ENCODE measurements at regions not wholly inside any gene's neighbourhood (a gene's known extent, or its start where the extent isn't known, plus 50 kb on each side); places are given as distances from the start of the nearest gene placed in this dataset.

GRCh38 chr1:94617134-94617805 is 75.7 kb upstream of the F3 start:
- peak overlapping the region; percentile 97 for H3K4ac ChIP-seq (ENCODE audit: low read depth, low read length)
- H4K20me1 ChIP-seq (ENCODE audit: insufficient read depth, low read length), result no peaks in the 10 kb centered on the region
- WGBS, 2 experiments (ENCODE audit: extremely low coverage in 2 of 2, insufficient read length in 1 of 2), result 50 to 100% methylated on average over 1 to 3 of the region's 6 CpGs
- POLR2A ChIA-PET (ENCODE audit: unreplicated experiment), result interaction anchor here (1.6 kb wide), 1 partner anchor 75 kb away, joined by 5 read pairs; the partner anchor contains the start of gene F3
- H3K56ac ChIP-seq (ENCODE audit: extremely low read depth, insufficient read depth, low read length), result no peak overlapping the region
- peak overlapping the region; percentile 12; the same call in 1 of the 2 replicates for H3K27ac ChIP-seq (ENCODE audit: insufficient read depth, low read length)
- no TSS peak for BruUV-seq (replicated peaks)
- dilution Hi-C loops (cut with HindIII; ENCODE audit: low sequenced_read_pairs, unreplicated experiment), result no loop called here
- H4K91ac ChIP-seq (ENCODE audit: insufficient read depth, low read depth, low read length), result peak overlapping the region; percentile 95
- peaks cover 27% of the 10 kb centered on the region for H3K9me1 ChIP-seq (ENCODE audit: insufficient read depth, low read length)
- H2BK15ac ChIP-seq (ENCODE audit: low read depth, low read length), result peak overlapping the region; percentile 99
- peak overlapping the region; percentile 24; the same call in 1 of the 2 replicates for H4K5ac ChIP-seq (ENCODE audit: low read depth, low read length)
- H2AK5ac ChIP-seq (ENCODE audit: low read depth, low read length), result peak overlapping the region; percentile 99
- TF ChIP-seq MAFK (IDR thresholded peaks at IDR 0.05; ENCODE audit: low read depth, low read length), result peak; percentile 45
- peak; percentile 16; the same call in 1 of the 2 replicates for TF ChIP-seq FOS (IDR thresholded peaks at IDR 0.05; ENCODE audit: low read depth, low read length)
- TF ChIP-seq RFX5 (IDR thresholded peaks at IDR 0.05; ENCODE audit: low read depth, low read length), result no peak
- TF ChIP-seq MXI1 (IDR thresholded peaks at IDR 0.05; ENCODE audit: borderline replicate concordance, low read depth, low read length), result no peak
- TF ChIP-seq ELK1 (IDR thresholded peaks at IDR 0.05; ENCODE audit: borderline replicate concordance, low read depth, low read length), result no peak
- TF ChIP-seq POLR2A (IDR thresholded peaks at IDR 0.05; ENCODE audit: low read depth, low read length), result no peak
- no peak for TF ChIP-seq NFE2L2 (IDR thresholded peaks at IDR 0.05; ENCODE audit: low read depth, low read length)
- peak; percentile 57 for TF ChIP-seq BHLHE40 (IDR thresholded peaks at IDR 0.05; ENCODE audit: low read depth, low read length)
- no peak for TF ChIP-seq MAZ (IDR thresholded peaks at IDR 0.05; ENCODE audit: borderline replicate concordance, low read depth, low read length)
- no peak for TF ChIP-seq CEBPB (IDR thresholded peaks at IDR 0.05; ENCODE audit: low read depth, low read length)
- no peak for TF ChIP-seq CTCF (conservative IDR thresholded peaks at IDR 0.05; ENCODE audit: low read depth, low read length)
- TF ChIP-seq USF2 (IDR thresholded peaks at IDR 0.05; ENCODE audit: low read depth, low read length), result no peak
- no peak for TF ChIP-seq RCOR1 (IDR thresholded peaks at IDR 0.05; ENCODE audit: insufficient replicate concordance, low read length)
- no peaks in the 10 kb centered on the region for H3K36me3 ChIP-seq (ENCODE audit: control insufficient read depth, insufficient read depth, low read length)
- H3K23ac ChIP-seq (ENCODE audit: low read depth, low read length), result peak overlapping the region; percentile 94
- H2BK120ac ChIP-seq (ENCODE audit: low read depth, low read length), result peak overlapping the region; percentile 97
- H4K8ac ChIP-seq (ENCODE audit: low read depth in 2 of 2, low read length in 2 of 2), result peak overlapping the region; percentile 79 to 93
- CTCF ChIA-PET, result interaction anchor here (0.6 kb wide), 2 partner anchors 91 to 302 kb away, joined by 3 to 4 read pairs; no protein-coding TSS in a partner anchor
- H3K4me3 ChIP-seq (ENCODE audit: insufficient read depth, low read depth, low read length), result no peak overlapping the region
- H2AFZ ChIP-seq (replicated peaks; ENCODE audit: low read length, poor library complexity), result peak overlapping the region; percentile 73
- H3K4me2 ChIP-seq (ENCODE audit: low read depth, low read length), result no peak overlapping the region
- intact Hi-C loops (cut with micrococcal nuclease), result no loop called here
- H3K14ac ChIP-seq (replicated peaks; ENCODE audit: low read depth, low read length), result peak overlapping the region; percentile 91
- DNase-seq, result peak; percentile 87
- peak; percentile 56; the same call in 1 of the 2 replicates for ATAC-seq (ENCODE audit: low read depth)
- 0 out of 2 replicates have a peak, but pooled peaks cover 2% of the 10 kb centered on the region for H3K9me3 ChIP-seq (ENCODE audit: control insufficient read depth, insufficient read depth, low read length)
- in situ Hi-C loops (cut with MboI; ENCODE audit: low sequenced_read_pairs), result no loop called here
- peaks cover 17% of the 10 kb centered on the region for H3K4me1 ChIP-seq (ENCODE audit: control insufficient read depth, insufficient read depth, low read length)
- peak overlapping the region; percentile 61; the same call in 1 of the 2 replicates for H3K18ac ChIP-seq (ENCODE audit: low read depth, low read length)
- peak overlapping the region; percentile 71 for H2BK5ac ChIP-seq (ENCODE audit: low read depth, low read length, poor library complexity, severe bottlenecking)
- peaks cover 0 to 12% of the 10 kb centered on the region in 2 experiments; a peak in 2 of 4 replicates for H3K79me1 ChIP-seq (ENCODE audit: low read depth in 1 of 2, low read length in 2 of 2)
- no peaks in the 10 kb centered on the region for H3K27me3 ChIP-seq (ENCODE audit: control insufficient read depth, insufficient read depth, low read length)
- H2AK9ac ChIP-seq (replicated peaks; ENCODE audit: low read depth, low read length, poor library complexity), result peak overlapping the region; percentile 81
- H3K9ac ChIP-seq (ENCODE audit: low read depth, low read length), result no peak overlapping the region
- H2BK20ac ChIP-seq (ENCODE audit: low read depth, low read length), result peak overlapping the region; percentile 96
